SIG-M5 treated with dmso at 0.1 percent for 504 hours (cell line): ENCODE measurements at regions not wholly inside any gene's neighbourhood (a gene's known extent, or its start where the extent isn't known, plus 50 kb on each side); places are given as distances from the start of the nearest gene placed in this dataset.

Experiments used
- DNase-seq: peaks from one replicate; lab custom pipeline; 2025; ENCODE audit not compliant: unreplicated experiment; lab: John Stamatoyannopoulos, UW

DNA sequence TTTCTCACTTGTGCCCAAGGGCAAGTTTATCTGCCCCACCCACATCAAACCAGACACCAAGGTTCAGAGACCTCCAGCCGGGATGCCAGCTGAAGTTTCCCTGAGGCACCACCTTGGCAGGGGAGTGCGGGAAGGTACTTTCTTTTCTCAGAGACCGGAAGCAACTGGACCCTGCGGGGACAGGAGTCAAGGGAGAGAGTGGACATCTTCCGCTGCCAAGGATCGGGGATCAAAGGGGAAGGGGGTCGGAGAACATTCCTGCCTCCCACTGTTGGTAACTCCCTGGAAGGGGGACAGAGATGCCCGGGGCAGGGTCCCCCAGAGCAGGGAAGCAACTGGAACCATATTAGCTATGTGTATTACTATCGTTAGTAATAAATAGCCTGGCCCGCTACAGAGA is 161.8 kb downstream of the DICER1 start:
- no peak for DNase-seq

DNA sequence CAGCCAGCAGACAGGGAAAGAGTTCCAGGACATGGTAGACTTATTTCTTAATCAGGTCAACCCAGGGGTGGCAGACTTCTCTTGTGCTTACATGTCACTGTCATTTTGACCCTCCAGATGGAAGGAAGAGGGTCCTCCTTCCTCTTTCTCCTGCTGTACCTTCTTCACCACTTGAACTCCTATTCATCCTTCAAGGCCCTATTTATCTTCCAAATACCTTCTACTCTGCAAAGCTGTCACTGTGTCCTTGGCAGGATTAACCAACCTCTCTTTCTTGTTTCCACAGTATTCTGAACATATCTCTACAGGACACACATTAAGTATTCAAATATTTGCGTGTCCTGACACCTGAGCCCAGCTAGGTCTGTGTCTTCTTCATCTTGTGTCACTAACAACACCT is 163.1 kb downstream of the DICER1 start:
- DNase-seq: no peak

DNA sequence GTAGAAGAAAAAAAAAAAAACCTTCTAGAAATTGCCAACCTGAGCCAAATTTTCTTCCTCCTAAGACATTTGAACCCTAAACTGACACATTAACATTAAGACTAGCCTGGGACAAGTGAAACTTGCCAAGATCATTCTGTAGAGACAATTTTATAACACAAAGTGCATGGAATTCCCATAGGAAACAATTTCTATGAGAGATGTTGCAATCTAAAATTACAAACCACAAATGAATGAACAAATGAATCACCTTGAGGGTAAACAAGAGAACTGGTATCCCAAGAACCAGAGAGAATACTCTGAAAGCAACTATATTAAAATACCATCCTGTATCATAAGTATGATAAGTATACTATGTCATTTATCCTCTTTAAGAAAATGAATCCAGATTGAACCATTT is 165.3 kb downstream of the DICER1 start:
- no peak for DNase-seq

DNA sequence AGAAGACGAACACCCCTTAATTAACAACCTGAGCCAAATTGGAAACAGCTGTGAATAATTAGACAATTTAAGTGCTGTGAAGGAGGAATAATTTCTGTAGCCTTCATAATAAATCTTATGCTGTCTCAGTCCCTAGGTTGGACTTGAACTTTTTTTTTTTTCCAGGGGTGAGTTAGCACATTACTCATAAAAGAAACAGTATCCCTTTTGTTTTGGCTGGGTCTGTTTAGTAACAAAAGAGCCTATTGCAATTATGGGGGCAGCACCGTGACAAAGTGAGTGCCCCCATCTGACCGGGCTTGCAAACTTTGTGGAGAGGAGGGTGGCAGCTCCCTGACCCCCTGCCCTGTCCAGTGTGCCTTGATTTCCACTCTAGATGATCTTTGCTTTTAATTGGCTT is 167.4 kb downstream of the DICER1 start:
- no peak for DNase-seq

DNA sequence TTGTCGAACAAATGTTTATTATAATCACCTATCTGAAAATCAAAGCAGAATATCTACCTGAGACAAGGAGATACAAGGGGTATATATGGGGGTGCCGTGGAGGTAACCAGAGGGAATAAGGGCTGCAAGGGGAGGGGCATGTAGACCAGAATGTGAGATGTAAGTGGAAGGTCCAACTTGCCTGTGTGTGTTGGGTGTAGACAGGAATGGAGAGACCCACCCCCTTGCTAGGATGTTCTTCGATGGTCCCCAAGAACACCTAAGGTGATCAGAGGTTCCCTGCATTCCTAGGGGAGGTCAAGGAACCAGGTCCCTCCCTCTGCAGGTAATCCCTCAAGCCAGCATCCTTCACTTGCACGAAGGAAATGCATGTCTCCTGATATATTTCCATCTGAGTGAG is 167.9 kb downstream of the DICER1 start:
- no peak for DNase-seq

DNA sequence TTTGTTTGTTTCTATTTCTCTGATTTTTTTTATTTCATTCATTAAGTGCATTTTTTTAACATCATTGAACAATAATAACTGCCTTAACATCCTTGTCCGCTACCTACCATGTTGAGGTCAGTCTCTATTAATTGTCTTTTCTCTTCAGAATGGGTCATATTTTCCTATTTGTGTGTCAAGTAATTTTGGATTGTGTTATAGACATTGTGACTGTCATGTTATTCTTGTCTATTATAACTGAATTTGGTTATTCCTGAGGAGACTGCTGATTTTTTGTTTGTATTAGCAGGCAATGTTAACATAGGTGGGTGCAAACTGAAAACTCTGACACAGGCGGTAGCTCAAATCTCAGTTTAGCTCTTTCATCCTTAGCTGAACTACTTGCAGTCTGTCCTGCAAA is 169.9 kb downstream of the DICER1 start:
- no peak for DNase-seq

DNA sequence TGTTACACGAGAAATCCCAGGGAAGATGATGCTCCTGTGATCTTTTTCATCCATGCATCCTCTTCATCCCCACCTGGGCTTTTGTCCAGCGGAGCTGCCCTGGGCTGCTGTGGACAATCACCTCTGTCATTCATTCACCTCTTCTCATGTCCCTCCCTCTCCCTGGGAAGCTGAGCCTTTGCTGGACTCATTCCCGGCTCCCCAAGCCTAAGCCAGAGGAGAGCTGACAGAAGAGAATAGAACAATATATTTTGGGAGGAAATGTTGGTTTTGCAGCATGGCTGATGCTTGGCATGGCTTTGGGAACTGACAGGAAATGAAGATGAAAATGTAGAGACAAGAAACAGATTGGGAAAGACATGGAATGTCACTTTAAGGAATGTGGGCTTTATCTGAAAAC is 177.4 kb downstream of the DICER1 start:
- no peak for DNase-seq

DNA sequence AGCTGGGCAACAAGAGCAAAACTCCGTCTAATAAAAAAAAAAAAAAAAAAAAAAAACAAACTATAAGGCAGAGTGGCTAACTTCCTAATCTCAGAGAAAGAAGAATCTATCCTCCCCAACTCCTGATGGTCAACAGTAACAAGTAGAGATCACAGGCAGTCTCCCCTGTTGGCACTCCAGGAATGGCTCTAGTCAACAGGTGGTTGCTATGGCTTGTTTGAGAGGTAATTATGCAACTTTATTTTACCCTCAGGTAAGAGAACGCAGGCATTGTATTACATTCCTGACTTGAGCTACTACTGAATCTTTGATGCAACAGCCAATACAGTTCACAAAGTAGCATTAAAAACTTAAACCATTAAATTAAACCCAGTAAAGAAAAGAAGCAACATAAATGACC is 180.3 kb downstream of the DICER1 start:
- DNase-seq: no peak

DNA sequence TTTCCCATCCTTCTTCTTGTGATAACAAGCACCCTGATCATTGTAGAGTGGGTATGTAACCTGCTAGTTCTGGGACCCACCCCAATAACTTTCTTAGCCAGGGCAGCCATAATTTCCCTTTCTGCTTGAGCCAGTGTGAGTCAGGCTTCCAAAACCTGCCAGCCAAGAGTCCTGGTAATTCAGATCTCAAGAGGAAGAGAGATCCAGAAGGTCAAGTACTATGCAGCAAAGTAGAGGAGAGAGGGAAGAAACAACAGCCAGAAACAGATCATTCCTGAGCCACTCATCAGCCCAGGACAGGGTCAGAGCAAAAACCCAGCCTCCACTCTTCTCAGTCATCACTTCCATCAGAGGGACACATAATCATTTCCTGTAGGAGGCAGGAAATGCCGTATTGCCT is 182.0 kb downstream of the DICER1 start:
- DNase-seq: no peak

DNA sequence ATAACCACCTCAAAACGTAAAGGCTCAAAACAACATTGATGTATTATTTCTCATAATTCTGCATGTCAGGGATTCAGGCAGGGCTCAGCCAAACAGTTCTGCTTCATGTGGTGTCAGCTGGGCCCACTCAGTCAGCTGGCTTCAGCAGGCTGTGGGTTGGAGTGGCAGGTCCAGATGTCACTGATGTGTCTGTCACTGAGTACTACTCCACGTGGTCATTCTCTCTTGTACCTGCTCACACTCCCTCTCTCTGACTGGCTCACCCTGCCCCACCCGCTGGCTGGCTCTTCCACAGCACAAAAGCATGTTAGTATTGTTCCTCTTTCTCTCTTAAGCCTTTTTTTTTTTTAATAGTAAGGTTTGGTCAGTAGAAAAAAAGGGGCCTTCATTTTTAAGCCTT is 182.4 kb downstream of the DICER1 start:
- no peak for DNase-seq

DNA sequence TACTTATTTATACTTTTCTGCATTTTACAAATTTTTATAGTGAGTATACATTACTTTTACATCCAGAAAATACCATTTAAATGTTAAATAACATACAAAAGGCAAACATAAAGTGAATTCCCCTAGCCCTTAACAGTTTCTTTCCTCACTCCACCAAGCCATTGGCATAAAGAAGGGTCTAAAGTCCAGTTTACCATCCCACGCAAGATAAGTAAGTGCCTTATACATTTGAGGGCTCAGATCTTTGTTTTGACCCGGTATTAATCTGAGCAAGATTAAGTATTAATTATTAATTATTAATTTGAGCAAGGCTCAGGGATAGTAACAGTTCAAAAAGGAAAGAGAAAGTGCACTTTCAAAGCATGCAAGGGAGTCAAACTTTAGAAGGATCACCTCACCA is 182.9 kb downstream of the DICER1 start:
- DNase-seq: no peak

DNA sequence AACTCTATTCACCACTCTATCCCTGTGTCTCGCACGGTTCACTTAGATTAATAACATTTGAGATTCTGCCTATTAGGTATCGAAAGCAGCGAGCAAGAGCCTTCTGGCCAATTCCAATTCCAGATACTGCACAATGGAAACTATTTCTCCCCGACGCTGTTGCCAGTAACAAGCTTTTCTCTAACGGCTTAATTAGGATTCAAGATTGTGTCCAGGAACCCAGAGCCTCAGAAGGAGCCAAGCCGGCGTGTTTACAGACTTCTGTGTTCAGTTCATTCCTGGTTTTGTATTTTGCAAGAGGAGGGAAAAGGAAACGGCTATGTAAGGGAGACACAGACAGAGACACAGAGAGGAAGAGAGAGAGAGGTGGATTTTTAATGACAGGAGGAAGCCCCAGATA is 185.6 kb downstream of the DICER1 start:
- DNase-seq: no peak

DNA sequence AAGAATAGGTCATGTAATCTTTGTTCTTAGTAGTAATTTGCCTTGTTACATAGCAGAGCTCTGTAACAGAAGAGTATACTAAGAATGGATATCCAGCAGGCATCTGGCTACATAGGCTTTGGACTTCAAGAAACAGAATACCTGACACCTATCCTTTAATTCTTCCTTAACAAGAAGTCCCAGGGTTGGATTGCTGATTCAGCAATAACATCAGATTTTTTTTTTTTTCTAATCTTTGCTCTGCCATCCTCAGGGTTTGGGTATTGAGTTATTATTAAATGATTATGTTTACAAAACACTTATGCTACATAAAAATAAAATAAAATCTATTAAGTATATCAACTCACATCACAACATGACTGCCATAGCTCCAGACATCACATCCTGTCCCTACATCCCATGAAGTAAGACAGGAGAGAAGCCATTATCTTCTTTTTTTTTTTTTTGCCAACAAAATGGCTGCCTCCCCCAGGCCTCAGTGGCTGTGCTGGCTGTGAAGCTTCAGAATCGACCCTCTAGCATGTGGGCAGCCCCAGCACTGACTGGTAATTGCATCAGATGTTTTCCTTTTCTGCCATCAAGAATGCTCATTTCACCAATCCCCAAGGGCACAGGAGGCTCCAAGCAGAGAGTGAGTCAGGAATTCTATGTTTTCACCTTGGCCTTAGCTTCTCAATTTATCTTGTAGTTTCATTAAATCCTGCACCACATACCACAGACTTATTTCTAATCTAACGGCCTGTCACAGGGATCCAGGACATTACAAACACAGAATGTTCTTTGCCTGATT is 186.2 kb downstream of the DICER1 start:
- DNase-seq: no peak

DNA sequence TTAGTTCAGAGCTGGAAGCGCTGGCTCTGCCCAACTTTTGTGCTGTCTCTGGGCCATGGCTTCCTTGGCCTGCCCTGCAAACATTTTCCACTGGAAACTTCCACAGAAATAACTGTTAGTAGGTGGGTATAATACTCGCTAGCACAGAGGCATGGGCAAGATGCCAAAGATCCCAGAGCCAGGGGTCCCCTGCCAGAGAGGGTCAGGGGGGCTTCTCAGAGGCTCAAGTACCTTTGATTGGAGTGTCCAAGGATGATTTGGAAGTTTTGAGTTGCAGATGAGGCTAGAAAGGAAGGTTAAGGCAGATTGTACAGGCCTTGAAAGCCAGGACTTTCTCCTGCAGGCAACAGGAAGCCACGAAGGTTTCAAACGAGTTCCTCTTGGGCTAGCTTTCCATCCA is 187.6 kb downstream of the DICER1 start:
- DNase-seq: no peak

DNA sequence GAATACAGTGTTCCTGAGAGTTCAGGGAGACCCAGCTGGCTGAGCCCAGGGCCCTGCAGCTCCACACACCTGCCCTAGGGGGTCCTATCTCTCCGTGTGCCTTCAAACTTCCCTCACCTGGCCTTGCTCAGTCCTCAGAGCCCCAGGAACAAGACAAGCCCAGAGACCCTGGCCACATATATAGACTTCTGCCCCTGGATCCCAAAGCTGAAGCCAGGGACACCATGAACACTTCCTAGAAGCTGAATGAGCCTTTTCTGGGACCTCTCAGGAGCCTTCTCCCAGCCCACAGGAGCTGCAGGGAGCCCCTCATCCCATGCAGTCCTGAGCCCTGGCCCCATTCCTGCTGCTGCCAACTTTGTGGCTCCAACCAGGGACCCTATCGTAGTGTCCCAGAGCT is 190.5 kb downstream of the DICER1 start:
- DNase-seq: no peak

DNA sequence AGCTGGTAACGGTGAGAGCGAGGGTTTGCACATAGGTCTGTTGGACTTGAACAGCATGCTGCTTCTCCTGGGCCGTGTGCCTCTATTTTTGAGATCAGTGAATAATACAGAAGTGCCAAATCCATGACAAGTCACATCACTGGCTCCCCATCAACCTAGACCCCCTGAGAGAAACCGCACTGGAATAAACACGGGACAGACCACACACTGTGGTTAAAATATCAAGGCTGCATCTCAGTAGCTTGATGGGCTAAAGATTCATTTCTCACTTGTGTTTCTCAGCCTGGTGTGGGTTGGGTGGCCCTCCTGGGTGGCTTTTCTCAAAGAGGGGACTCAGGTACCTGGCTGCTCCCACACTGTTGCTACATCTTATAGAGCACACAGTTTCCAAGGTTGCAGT is 191.0 kb downstream of the DICER1 start:
- no peak for DNase-seq

DNA sequence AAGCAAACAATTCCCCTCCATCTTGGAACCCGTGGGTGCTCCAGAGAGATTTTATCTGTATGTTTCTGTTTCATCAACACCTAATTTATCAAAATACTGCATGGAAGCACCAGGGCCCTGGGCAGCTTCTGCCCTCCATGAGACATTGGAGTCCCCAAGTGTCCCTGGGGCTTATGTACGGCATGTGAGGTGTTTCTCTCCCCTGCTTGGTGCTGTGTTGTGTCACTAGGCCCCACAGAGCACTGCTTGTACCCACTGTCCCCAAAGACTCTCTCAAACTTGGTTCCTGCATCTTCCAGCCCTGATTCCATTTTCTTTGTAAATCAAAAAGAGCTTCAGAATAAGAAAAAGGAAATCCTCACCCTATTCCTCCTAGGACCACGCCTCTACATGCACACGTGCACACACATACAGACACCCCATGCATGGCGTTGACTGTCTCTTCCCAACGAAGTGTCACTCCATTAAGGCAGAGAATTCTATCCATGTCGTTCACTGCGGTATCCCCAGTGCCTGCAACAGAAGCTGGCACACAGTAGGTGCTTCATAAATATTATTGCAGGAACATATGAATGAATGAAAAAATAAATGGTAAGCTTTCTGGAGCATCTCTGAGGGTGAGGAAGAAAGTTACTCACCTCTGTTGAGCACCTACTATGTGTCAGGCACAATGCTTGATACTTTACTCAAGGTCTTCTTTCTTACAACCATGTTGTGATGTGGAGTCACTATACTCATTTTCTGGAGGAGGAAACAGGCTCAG is 191.6 kb downstream of the DICER1 start:
- DNase-seq: no peak

DNA sequence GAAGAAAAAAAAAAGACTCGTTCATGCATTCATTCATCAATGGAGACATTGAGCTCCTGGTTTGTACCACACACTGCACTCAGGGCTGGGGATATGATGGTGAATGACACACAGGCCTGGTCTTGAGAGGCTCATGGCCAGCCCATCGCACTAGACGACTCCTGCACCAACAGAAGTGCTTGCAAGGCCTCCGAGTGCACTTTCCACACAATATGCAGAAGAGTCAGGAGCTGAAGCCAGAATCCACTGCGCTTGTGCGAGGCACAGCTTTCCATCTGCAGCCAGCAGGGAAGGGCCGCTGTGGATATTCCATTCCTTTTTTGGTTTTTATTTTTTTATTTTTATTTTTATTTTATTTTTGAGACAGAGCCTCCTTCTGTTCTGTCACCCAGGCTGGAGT is 192.4 kb downstream of the DICER1 start:
- DNase-seq: no peak

DNA sequence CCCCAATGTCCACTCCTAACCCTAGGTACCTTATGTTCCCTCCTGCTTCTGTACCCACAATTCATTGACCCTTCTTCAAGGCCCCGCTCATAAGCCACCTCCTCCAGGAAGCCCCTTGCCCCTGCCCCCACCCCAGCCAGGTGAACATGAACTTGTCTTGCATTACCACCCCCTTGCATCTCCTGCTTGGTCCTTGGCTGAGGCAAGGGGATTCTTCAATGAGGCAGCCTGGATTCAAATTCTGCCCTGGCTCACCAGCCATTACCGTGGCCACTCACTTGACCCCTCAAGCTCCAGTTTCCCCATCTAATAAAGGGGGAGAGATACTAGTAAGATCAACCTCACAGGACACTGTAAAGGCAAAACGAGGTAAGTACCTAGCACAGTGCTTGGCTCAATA is 193.1 kb downstream of the DICER1 start:
- DNase-seq: no peak

DNA sequence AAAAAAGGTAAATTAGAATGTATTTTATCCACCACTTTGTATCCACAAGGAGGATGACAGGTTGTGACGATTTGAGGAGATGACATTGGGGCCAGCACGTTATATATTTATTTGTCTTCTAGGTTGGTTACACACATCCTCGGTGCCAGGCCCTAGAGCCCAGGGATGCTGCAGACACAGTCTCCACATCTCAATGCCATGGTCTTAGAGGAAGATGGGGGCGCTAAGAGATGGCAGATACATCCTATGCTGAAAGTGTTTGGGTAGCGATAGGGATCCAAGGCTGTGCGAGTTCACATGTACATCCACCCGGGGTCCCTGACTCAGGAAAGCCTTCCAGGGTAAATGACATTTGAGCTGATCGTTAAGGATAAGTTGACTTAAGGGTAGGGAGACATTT is 193.1 kb upstream of the GSC start:
- no peak for DNase-seq

DNA sequence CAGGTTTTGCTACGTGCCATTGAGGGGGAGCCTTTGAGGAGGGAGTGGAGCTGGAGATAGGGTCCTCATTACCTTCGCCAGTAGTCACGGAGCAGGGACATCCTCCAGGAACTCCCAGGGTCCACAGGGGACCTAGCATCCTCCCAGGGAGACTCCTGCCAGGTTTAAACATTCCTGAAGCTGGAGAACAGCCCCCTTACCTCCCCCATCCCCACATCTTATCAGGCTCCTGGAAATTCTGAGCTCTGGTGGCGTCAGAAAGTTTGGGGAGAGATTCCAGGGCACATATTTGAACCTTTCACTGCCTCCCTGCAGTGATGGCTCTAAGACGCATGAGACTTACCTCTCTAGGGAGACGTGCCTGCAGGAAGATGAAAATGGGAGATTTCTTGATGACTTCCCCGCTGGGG is 192.3 kb upstream of the GSC start:
- no peak for DNase-seq

DNA sequence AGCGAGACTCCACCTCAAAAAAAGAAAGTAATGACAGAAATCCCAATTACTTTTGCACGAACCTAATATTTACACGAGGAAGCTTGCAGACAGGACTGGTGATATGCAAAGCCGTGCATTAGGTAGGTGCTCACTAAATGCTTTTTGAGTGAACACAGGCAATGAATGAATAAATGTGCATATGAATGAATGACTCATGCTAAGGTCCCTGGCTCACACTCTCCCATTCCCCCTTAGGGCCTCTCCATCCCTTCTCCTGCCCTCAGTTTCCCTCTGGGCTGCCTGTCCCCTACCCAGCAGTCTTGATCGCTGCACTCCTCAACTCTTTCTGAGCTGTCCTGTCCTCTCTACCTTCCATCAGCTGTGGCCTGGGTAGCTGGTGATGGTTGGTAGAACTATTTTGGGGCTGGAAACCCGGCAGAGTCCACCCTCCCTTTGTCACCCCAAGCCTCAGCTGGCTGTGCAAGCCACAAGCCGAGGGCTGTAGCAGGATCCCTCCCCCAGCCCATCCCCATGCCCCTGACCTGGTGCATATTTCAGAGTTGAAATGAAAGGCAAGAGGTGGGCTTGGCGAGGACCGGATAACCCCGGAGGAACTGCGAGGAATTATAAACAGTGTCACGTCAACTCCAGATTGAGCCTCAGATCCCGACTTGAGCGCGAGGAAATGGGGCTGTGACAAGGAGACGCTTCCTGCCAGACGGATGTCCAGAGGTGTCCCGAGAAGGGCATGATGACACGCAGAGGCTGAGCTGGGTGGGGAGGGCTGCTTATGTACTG is 191.7 kb upstream of the GSC start:
- no peak for DNase-seq
